ENCODE measurements at regions not wholly inside any gene's neighbourhood (a gene's known extent, or its start where the extent isn't known, plus 50 kb on each side); places are given as distances from the start of the nearest gene placed in this dataset.

DNA sequence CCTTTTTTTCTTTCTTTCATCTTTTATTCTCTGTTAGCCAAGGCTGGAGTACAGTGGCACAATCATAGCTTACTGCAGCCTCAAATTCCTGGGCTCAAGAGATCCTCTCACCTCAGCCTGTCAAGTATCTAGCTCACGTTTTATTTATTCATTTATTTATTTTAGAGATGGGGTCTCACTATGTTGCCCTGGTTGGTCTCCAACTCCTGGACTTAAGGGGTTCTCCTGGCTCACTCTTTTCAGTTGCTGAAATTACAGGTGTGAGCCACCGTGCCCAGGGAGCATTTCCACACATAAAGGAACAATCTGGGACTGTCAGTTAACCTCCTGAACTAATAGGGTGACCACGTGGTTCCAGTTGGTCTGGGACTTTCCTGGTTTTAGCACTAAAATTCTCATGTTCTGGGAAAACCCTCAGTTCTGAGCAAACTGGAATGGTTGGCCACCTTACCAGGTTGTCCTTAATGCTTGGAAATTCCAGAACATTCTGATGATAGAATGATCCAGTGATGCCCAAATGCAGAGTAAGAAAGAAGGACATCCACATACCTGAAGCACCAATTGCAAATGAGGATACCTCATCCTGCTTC, 105.5 kb upstream of the ZNF217 start:
- Mint-ChIP-seq H3K4me3 (no peak overlapping the region), H3K9me3 (no peaks in the 10 kb centered on the region), H3K27ac (peak overlapping the region; percentile 13), H3K4me1 (ENCODE audit: low read depth) (peaks cover 16% of the 10 kb centered on the region), H3K27me3 (ENCODE audit: low read depth) (no peaks in the 10 kb centered on the region), H3K36me3 (ENCODE audit: insufficient read depth in 2 of 2) (no peaks in the 10 kb centered on the region)
- no peak for ATAC-seq (replicated peaks in 1 of 2)
- DNase-seq = no peak

GRCh38 chr20:53698371-53698978, 104.8 kb upstream of the ZNF217 start:
- no peaks in the 10 kb centered on the region for H3K36me3 Mint-ChIP-seq (ENCODE audit: insufficient read depth in 2 of 2)
- peak overlapping the region; percentile 13 for H3K27ac Mint-ChIP-seq

DNA sequence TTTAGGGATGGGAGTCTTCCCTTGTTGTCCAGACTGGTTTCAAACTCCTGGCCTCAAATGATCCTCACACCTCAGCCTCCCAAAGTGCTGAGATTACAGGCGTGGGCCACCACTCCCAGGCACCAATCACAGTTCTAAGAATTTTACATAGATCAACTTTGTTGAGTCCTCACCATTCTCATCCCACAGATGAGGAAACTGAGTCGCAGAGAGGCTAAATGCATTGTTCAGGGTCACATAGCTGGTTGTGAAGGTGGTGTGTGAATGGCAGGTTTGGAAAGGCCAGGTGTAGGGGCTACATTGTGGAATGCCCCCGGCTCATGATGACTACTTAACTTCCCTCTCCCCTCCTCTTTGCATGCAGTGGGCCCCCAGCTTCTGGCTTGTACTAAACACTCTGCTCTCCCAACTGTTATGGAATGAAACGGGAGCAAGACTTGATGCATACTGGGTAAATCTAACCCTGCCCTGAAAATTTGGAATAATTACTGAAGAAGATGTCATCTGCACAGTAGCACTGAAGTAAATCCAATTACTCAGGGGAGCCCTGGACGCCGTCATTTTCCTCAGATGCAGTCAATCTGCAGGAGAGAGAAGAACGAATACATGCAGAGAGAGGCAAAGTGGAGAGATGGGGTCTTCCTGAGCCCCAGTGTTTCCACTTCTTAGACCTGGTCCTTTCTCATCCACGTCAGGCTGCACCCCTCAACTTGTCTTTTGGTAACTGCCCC, 102.3 kb upstream of the ZNF217 start:
- Mint-ChIP-seq H3K36me3 (ENCODE audit: insufficient read depth in 2 of 2) (no peaks in the 10 kb centered on the region), H3K27ac (no peak overlapping the region), H3K4me1 (ENCODE audit: low read depth) (peaks cover 38% of the 10 kb centered on the region), H3K4me3 (no peak overlapping the region), H3K27me3 (ENCODE audit: low read depth) (no peaks in the 10 kb centered on the region), H3K9me3 (no peaks in the 10 kb centered on the region)
- no peak for DNase-seq
- no peak for ATAC-seq (replicated peaks in 1 of 2)

More at GRCh38 chr20:53698371-53698978, 104.8 kb upstream of the ZNF217 start:
- peaks cover 19% of the 10 kb centered on the region for H3K4me1 Mint-ChIP-seq (ENCODE audit: low read depth)
- no peak for ATAC-seq (replicated peaks in 1 of 2)
- no peak for DNase-seq
- no peak overlapping the region for H3K4me3 Mint-ChIP-seq
- H3K9me3 Mint-ChIP-seq = no peaks in the 10 kb centered on the region
- no peaks in the 10 kb centered on the region for H3K27me3 Mint-ChIP-seq (ENCODE audit: low read depth)

DNA sequence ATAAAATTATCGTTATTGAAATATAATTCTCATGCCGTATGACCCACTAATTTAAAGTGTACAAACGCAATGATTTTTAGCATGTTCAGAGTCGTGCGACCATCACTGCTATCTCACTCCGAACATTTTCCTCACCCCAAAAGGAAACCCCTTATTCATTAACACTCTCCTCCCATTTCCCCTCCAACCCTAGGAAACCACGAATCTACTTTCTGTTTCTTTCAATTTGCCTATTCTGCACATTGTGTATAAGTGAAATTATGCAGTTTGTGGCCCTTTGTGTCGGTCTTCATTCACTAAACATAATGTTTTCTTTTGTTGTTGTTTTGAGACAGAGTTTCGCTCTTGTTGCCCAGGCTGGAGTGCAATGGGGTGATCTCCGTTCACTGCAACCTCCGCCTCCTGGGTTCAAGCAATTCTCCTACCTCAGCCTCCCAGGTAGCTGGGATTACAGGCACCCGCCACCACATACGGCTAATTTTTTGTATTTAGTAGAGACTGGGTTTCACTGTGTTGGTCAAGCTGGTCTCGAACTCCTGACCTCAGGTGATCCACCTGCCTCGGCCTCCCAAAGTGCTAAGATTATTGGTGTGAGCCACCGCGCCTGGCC, 99.7 kb upstream of the ZNF217 start:
- DNase-seq (no peak), ATAC-seq (replicated peaks in 1 of 2) (no peak)
- peak overlapping the region; percentile 42 to 75 for H3K4me3 Mint-ChIP-seq
- no peaks in the 10 kb centered on the region for H3K27me3 Mint-ChIP-seq (ENCODE audit: low read depth)
- H3K4me1 Mint-ChIP-seq (ENCODE audit: low read depth) = peaks cover 42% of the 10 kb centered on the region
- no peaks in the 10 kb centered on the region for H3K36me3 Mint-ChIP-seq (ENCODE audit: insufficient read depth in 2 of 2)
- no peaks in the 10 kb centered on the region for H3K9me3 Mint-ChIP-seq
- no peak overlapping the region for H3K27ac Mint-ChIP-seq

- peak in 1 of 2 donors; percentile 29 for DNase-seq
- Mint-ChIP-seq H3K4me1 (ENCODE audit: low read depth) (peaks cover 49% of the 10 kb centered on the region), H3K27me3 (ENCODE audit: low read depth) (no peaks in the 10 kb centered on the region), H3K36me3 (ENCODE audit: insufficient read depth in 2 of 2) (no peaks in the 10 kb centered on the region), H3K4me3 (peak overlapping the region in 1 of 2 donors; percentile 52), H3K27ac (no peak overlapping the region), H3K9me3 (no peaks in the 10 kb centered on the region)
- ATAC-seq (replicated peaks in 1 of 2) = peak; percentile 35 to 42
Observed at GRCh38 chr20:53692465-53693067, 98.9 kb upstream of the ZNF217 start.

DNA sequence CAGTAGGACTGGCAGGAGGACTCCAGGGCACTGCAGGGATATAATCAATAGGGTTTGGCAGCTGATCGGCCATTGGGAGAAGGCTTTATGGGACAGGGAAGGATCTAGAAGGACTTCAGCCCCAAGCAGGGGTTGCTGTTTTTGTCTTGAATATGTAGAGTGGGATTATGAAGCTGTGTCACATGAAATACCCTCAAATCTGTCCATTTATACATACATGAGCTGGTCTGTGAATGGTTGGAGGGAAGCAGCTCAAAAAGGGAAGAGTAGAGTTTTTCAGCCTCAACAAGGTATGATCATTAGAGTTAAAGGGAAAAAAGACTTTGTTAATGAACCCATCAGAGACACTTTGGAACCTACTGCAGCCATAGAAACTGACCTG, 98.2 kb upstream of the ZNF217 start:
- H3K4me3 Mint-ChIP-seq = no peak overlapping the region
- no peaks in the 10 kb centered on the region for H3K27me3 Mint-ChIP-seq (ENCODE audit: low read depth)
- H3K9me3 Mint-ChIP-seq = no peaks in the 10 kb centered on the region
- DNase-seq (no peak), ATAC-seq (replicated peaks in 1 of 2) (no peak)
- H3K36me3 Mint-ChIP-seq (ENCODE audit: insufficient read depth in 2 of 2) = no peaks in the 10 kb centered on the region
- H3K4me1 Mint-ChIP-seq (ENCODE audit: low read depth) = peaks cover 56% of the 10 kb centered on the region
- no peak overlapping the region for H3K27ac Mint-ChIP-seq

- no peak overlapping the region for H3K4me3 Mint-ChIP-seq
- DNase-seq (no peak), ATAC-seq (replicated peaks in 1 of 2) (no peak)
- peaks cover 58% of the 10 kb centered on the region for H3K4me1 Mint-ChIP-seq (ENCODE audit: low read depth)
- H3K9me3 Mint-ChIP-seq = no peaks in the 10 kb centered on the region
- H3K27ac Mint-ChIP-seq = no peak overlapping the region
- H3K27me3 Mint-ChIP-seq (ENCODE audit: low read depth) = no peaks in the 10 kb centered on the region
- peaks cover 0 to under 1% of the 10 kb centered on the region in 2 donors for H3K36me3 Mint-ChIP-seq (ENCODE audit: insufficient read depth in 2 of 2)
Observed at GRCh38 chr20:53691060-53691810, 97.6 kb upstream of the ZNF217 start.

GRCh38 chr20:53688085-53688484, 94.4 kb upstream of the ZNF217 start:
- Mint-ChIP-seq H3K9me3 (no peaks in the 10 kb centered on the region), H3K36me3 (ENCODE audit: insufficient read depth in 2 of 2) (peaks cover 0 to 2% of the 10 kb centered on the region in 2 donors), H3K4me1 (ENCODE audit: low read depth) (peaks cover 76% of the 10 kb centered on the region), H3K27me3 (ENCODE audit: low read depth) (no peaks in the 10 kb centered on the region), H3K27ac (no peak overlapping the region), H3K4me3 (peak overlapping the region in 1 of 2 donors; percentile 8)
- ATAC-seq (replicated peaks in 1 of 2) (no peak), DNase-seq (no peak)

DNA sequence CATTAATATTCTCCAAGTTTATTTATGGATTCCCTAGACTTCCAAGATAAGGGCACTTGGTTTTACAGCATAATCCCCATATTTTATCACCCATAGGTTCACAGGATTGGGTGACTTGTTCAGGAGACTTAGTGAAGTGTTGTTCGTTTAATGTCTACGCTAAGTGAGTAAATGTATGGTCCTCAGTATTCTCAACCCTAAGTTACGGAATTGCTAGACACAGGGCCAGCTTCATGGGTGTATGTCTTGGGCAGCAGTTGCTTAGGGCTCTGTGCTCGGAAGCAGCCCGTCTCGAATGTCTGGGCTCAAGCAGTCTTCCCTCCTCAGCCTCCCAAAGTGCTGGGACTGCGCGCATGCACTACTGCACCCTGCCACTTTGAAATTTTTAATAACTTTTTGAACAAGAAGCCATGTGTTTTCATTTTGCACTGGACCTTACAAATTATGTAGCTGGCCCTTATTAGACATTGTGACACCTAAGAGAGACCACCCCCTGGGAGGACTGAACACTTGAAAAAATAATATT, 91.5 kb upstream of the ZNF217 start:
- ATAC-seq (replicated peaks in 1 of 2) = no peak
- H3K4me3 Mint-ChIP-seq = peak overlapping the region in 1 of 2 donors; percentile 71

GRCh38 chr20:53683506-53683905, 89.9 kb upstream of the ZNF217 start:
- peaks cover 67% of the 10 kb centered on the region for H3K4me1 Mint-ChIP-seq (ENCODE audit: low read depth)
- no peak overlapping the region for H3K4me3 Mint-ChIP-seq
- DNase-seq (no peak), ATAC-seq (replicated peaks in 1 of 2) (no peak)
- H3K27ac Mint-ChIP-seq = no peak overlapping the region
- H3K27me3 Mint-ChIP-seq (ENCODE audit: low read depth) = no peaks in the 10 kb centered on the region
- no peaks in the 10 kb centered on the region for H3K9me3 Mint-ChIP-seq
- H3K36me3 Mint-ChIP-seq (ENCODE audit: insufficient read depth in 2 of 2) = peaks cover 0 to 2% of the 10 kb centered on the region in 2 donors

More for the DNA sequence above, 91.5 kb upstream of the ZNF217 start:
- Mint-ChIP-seq H3K4me1 (ENCODE audit: low read depth) (peaks cover 60% of the 10 kb centered on the region), H3K27me3 (ENCODE audit: low read depth) (no peaks in the 10 kb centered on the region), H3K27ac (peak overlapping the region; percentile 38), H3K9me3 (no peaks in the 10 kb centered on the region), H3K36me3 (ENCODE audit: insufficient read depth in 2 of 2) (peaks cover 0 to 2% of the 10 kb centered on the region in 2 donors)
- DNase-seq = no peak

GRCh38 chr20:53681352-53682212, 87.9 kb upstream of the ZNF217 start:
- Mint-ChIP-seq H3K36me3 (ENCODE audit: insufficient read depth in 2 of 2) (peaks cover 0 to 2% of the 10 kb centered on the region in 2 donors), H3K9me3 (no peaks in the 10 kb centered on the region), H3K27me3 (ENCODE audit: low read depth) (no peaks in the 10 kb centered on the region), H3K4me1 (ENCODE audit: low read depth) (peaks cover 64% of the 10 kb centered on the region), H3K27ac (no peak overlapping the region), H3K4me3 (no peak overlapping the region)
- DNase-seq = no peak
- no peak for ATAC-seq (replicated peaks in 1 of 2)

All from activated T-cell treated with anti-CD3 and anti-CD28 coated beads, Interleukin-2, amount 50 U/mL, for 72 hours (primary cell).